OCI-LY7 (cell line): ENCODE measurements at regions not wholly inside any gene's neighbourhood (a gene's known extent, or its start where the extent isn't known, plus 50 kb on each side); places are given as distances from the start of the nearest gene placed in this dataset.

Experiments used
- BruUV-seq: library from RNA; stranded (reverse); fragments of 400-500 nt; replicated peaks from 2 replicates; lab custom pipeline; 2021; lab: Mats Ljungman, UMichigan
- CTCF ChIA-PET: fragments of 300-600 bp; sonication (Branson Sonifier 250); formaldehyde crosslinking; loops from one replicate; lab custom pipeline; 2022; ENCODE audit warnings: antibody characterized with exemption; ENCODE audit not compliant: unreplicated experiment; lab: Charles Lee
- POLR2A ChIA-PET: fragments of 300-600 bp; sonication (Branson Sonifier 250); formaldehyde crosslinking; loops from one replicate; lab custom pipeline; 2022; ENCODE audit warnings: antibody characterized with exemption; lab: Charles Lee
- DNase-seq: peaks from one replicate; pipeline ENCODE4 v3.0.0-alpha.2; 2015; ENCODE audit warnings: low spot score
- H2AFZ ChIP-seq: fragments of 200-600 bp; sonication (generic), shearing (Covaris generic); 2 replicates; pipeline ENCODE4 v1.6.1; 2014; ENCODE audit warnings: mild to moderate bottlenecking, antibody characterized with exemption, low read length, moderate library complexity
- H3K27ac ChIP-seq: fragments of 200-600 bp; sonication (generic); 2 replicates; pipeline ENCODE4 v1.5.1; 2014; ENCODE audit warnings: mixed run types, low read depth, mild to moderate bottlenecking, moderate library complexity, low read length, inconsistent platforms; ENCODE audit not compliant: poor library complexity, severe bottlenecking
- H3K36me3 ChIP-seq: fragments of 200-600 bp; sonication (generic); 2 replicates; pipeline ENCODE4 v1.6.1; 2014; ENCODE audit warnings: mild to moderate bottlenecking, antibody characterized with exemption, low read length, moderate library complexity, mixed read lengths; ENCODE audit not compliant: insufficient read depth
- H3K4me1 ChIP-seq: fragments of 200-600 bp; sonication (generic); 2 replicates; pipeline ENCODE4 v1.5.1; 2014; ENCODE audit warnings: mild to moderate bottlenecking, low read length; ENCODE audit not compliant: insufficient read depth, poor library complexity, severe bottlenecking
- H3K4me2 ChIP-seq: fragments of 200-600 bp; sonication (generic); 2 replicates; pipeline ENCODE4 v1.6.1; 2014; ENCODE audit warnings: mild to moderate bottlenecking, low read length
- H3K4me3 ChIP-seq: fragments of 200-600 bp; sonication (generic); 2 replicates; pipeline ENCODE4 v1.5.1; 2014; ENCODE audit warnings: mild to moderate bottlenecking, low read depth, low read length; ENCODE audit not compliant: poor library complexity, severe bottlenecking
- H3K79me2 ChIP-seq: fragments of 200-600 bp; sonication (generic); 2 replicates; pipeline ENCODE4 v1.6.1; 2016; ENCODE audit warnings: low read depth, mild to moderate bottlenecking, low read length, moderate library complexity, mixed read lengths; ENCODE audit not compliant: insufficient read depth
- H3K9me2 ChIP-seq: fragments of 200-600 bp; sonication (generic); 2 replicates; pipeline ENCODE4 v1.6.1; 2016; ENCODE audit warnings: mild to moderate bottlenecking, low read length, mixed read lengths; ENCODE audit not compliant: insufficient read depth
- H3K9me3 ChIP-seq: fragments of 200-600 bp; sonication (generic); 2 replicates; pipeline ENCODE4 v1.6.1; 2014; ENCODE audit warnings: mild to moderate bottlenecking, mixed run types, low read length, mixed read lengths
- H4K20me1 ChIP-seq: fragments of 200-600 bp; sonication (generic); 2 replicates; pipeline ENCODE4 v1.6.1; 2014; ENCODE audit warnings: mild to moderate bottlenecking, antibody characterized with exemption, low read length, moderate library complexity, mixed read lengths; ENCODE audit not compliant: insufficient read depth
- EZH2phosphoT487 ChIP-seq: fragments of 200-600 bp; sonication (generic); IDR thresholded peaks from 2 replicates; pipeline ENCODE4 v1.6.1; 2018; ENCODE audit warnings: low read depth, borderline replicate concordance, mild to moderate bottlenecking, mixed run types, antibody characterized with exemption, low read length, moderate library complexity, mixed read lengths
- intact Hi-C: fragments of 100-400 bp; cut with micrococcal nuclease; formaldehyde crosslinking; loops from one replicate; pipeline ENCODE4 v1.10.0; 2022; ENCODE audit not compliant: unreplicated experiment
- TF ChIP-seq, protein P1 (sequence below): fragments of 200-600 bp; sonication (generic); conservative IDR thresholded peaks from 2 replicates; pipeline ENCODE4 v1.5.1; 2014; ENCODE audit warnings: mild to moderate bottlenecking, antibody characterized with exemption, low read length, moderate library complexity, mixed read lengths

DNA sequence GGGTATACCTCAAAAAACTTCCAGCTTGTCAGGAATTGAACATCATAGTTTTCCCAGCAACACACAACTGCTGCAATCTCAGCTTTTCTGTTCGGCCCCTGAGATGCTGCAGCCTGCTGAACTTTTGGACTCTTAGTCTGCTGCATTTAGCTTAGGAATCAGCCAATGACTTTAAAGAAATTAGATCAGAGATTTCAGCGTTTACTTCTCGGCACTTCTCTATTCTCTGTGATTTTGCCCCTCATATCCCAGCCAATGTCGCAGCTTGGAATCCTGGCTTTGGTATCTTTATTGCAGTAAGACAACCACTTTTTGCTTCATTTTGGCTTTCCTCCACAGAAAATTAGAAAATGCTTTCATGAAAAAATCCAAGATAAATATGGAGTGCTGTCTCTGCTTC, 86.3 kb upstream of the MCTP2 start:
- H3K79me2 ChIP-seq = no peaks in the 10 kb centered on the region
- intact Hi-C loops = no loop called here
- H3K27ac ChIP-seq = no peak overlapping the region
- H4K20me1 ChIP-seq = no peaks in the 10 kb centered on the region
- no peak overlapping the region for H3K4me3 ChIP-seq
- no peak overlapping the region for H3K4me2 ChIP-seq
- H3K36me3 ChIP-seq = no peaks in the 10 kb centered on the region
- H3K9me2 ChIP-seq = no peaks in the 10 kb centered on the region
- no TSS peak for BruUV-seq
- POLR2A ChIA-PET = interaction anchor here (0.7 kb wide), 1 partner anchor 332 kb away, joined by 3 read pairs; no protein-coding TSS in a partner anchor
- TF ChIP-seq, protein P1, sequence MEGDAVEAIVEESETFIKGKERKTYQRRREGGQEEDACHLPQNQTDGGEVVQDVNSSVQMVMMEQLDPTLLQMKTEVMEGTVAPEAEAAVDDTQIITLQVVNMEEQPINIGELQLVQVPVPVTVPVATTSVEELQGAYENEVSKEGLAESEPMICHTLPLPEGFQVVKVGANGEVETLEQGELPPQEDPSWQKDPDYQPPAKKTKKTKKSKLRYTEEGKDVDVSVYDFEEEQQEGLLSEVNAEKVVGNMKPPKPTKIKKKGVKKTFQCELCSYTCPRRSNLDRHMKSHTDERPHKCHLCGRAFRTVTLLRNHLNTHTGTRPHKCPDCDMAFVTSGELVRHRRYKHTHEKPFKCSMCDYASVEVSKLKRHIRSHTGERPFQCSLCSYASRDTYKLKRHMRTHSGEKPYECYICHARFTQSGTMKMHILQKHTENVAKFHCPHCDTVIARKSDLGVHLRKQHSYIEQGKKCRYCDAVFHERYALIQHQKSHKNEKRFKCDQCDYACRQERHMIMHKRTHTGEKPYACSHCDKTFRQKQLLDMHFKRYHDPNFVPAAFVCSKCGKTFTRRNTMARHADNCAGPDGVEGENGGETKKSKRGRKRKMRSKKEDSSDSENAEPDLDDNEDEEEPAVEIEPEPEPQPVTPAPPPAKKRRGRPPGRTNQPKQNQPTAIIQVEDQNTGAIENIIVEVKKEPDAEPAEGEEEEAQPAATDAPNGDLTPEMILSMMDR = no peak
- TF ChIP-seq EZH2phosphoT487 = no peak
- H3K9me3 ChIP-seq = no peaks in the 10 kb centered on the region
- CTCF ChIA-PET = no interaction called here
- no peak overlapping the region for H2AFZ ChIP-seq
- DNase-seq = no peak
- H3K4me1 ChIP-seq = no peaks in the 10 kb centered on the region

DNA sequence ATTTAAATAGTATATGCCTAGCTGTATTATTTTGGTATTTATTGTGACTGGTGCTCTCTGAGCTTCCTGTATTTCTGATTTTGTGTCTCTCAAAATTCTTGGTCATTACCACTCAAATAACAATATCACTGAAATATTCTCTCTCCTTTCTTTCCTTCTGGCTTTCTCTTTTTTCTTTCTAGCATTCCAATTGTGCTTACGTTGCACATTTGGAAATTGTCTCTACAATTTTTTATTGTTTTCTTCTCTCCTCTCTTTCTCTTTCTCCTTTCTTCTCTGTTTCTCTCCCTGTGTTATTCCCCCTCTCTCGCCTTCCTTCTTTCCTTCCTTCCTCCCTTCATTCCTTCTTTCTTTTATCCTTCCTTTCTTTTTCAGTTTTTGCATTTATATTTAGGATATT, 89.6 kb upstream of the MCTP2 start:
- CTCF ChIA-PET = no interaction called here
- TF ChIP-seq EZH2phosphoT487 = no peak
- TF ChIP-seq, protein P1 = no peak
- POLR2A ChIA-PET = no interaction called here

DNA sequence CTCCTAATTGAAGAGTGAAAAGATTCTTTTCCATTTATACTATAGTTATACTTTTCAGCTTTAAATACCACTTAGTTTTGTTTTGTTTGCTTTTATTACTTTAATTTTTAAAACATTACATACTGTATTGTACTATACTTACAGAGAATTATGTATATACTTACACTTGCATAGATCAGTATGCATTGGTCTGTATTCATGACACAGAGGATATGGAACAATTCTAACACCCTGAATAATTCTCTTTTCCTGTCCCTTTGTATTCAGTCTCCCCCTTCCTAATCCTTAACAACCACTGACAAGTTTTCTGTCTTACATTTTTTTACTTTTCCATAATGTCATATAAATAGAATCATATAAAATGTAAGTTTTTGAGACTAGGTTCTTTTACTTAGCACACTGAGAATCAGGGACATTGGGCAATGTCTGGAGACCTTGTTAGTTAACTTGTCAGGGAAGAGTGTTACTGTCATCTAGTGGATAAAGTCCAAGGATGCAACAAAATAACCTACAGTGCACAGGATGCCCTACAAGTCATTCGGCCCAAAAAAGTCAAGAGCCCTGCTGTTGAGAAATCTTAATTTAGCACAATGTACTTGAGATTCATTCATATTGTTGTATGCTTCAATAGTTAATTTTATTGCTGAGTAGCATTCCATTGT, 95.7 kb upstream of the MCTP2 start:
- H3K4me2 ChIP-seq = no peak overlapping the region
- ChIA-PET POLR2A (no interaction called here), CTCF (no interaction called here)
- no peaks in the 10 kb centered on the region for H3K79me2 ChIP-seq
- H3K36me3 ChIP-seq = no peaks in the 10 kb centered on the region
- no peak for TF ChIP-seq EZH2phosphoT487
- TF ChIP-seq, protein P1 = peak; percentile 48
- intact Hi-C loops = no loop called here
- no peak overlapping the region for H3K4me3 ChIP-seq
- BruUV-seq = no TSS peak
- no peaks in the 10 kb centered on the region for H3K4me1 ChIP-seq
- no peaks in the 10 kb centered on the region for H3K9me2 ChIP-seq
- peak; percentile 4 for DNase-seq
- H2AFZ ChIP-seq = no peak overlapping the region
- H3K27ac ChIP-seq = no peak overlapping the region
- no peaks in the 10 kb centered on the region for H3K9me3 ChIP-seq
- no peaks in the 10 kb centered on the region for H4K20me1 ChIP-seq

More for the DNA sequence above, 89.6 kb upstream of the MCTP2 start:
- no peaks in the 10 kb centered on the region for H4K20me1 ChIP-seq
- no TSS peak for BruUV-seq
- DNase-seq = no peak
- no peaks in the 10 kb centered on the region for H3K79me2 ChIP-seq
- H2AFZ ChIP-seq = no peak overlapping the region
- no peak overlapping the region for H3K4me2 ChIP-seq
- H3K9me3 ChIP-seq = no peaks in the 10 kb centered on the region
- H3K4me1 ChIP-seq = no peaks in the 10 kb centered on the region
- H3K27ac ChIP-seq = no peak overlapping the region
- intact Hi-C loops = no loop called here
- no peaks in the 10 kb centered on the region for H3K9me2 ChIP-seq
- H3K36me3 ChIP-seq = no peaks in the 10 kb centered on the region
- H3K4me3 ChIP-seq = no peak overlapping the region
